ENCODE measurements at regions not wholly inside any gene's neighbourhood (a gene's known extent, or its start where the extent isn't known, plus 50 kb on each side); places are given as distances from the start of the nearest gene placed in this dataset.
"Not testable (repeated sequence)": the region's sequence is repeated elsewhere in the genome, so short reads cannot be mapped to it uniquely, and the experiment has no call there.

DNA sequence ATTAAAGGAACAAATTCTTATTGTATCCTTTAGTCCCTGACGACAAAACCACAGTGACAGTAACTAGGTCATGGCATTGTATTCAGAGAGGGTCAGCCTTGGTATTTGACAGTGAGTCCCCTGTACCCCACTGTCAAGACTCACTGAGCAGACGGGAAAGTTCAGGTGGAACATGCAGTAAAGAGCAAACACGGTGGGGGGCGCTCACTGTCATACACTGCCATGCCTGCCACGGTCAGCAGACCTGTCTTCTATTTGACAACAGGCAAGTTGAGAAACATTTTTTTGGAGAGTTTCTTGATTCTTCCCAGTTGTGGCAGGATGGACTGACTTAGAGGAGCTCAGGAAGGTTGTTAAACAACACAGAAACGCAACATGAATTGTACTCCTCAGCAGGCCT is 681.6 kb downstream of the KCNJ18 start:
- TF ChIP-seq, protein P1, sequence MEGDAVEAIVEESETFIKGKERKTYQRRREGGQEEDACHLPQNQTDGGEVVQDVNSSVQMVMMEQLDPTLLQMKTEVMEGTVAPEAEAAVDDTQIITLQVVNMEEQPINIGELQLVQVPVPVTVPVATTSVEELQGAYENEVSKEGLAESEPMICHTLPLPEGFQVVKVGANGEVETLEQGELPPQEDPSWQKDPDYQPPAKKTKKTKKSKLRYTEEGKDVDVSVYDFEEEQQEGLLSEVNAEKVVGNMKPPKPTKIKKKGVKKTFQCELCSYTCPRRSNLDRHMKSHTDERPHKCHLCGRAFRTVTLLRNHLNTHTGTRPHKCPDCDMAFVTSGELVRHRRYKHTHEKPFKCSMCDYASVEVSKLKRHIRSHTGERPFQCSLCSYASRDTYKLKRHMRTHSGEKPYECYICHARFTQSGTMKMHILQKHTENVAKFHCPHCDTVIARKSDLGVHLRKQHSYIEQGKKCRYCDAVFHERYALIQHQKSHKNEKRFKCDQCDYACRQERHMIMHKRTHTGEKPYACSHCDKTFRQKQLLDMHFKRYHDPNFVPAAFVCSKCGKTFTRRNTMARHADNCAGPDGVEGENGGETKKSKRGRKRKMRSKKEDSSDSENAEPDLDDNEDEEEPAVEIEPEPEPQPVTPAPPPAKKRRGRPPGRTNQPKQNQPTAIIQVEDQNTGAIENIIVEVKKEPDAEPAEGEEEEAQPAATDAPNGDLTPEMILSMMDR (conservative IDR thresholded peaks at IDR 0.05; ENCODE audit: low read depth, low read length), result no peak
- H3K4me3 ChIP-seq (ENCODE audit: low read length), result no peak overlapping the region
- DNase-seq (ENCODE audit: low read depth), result no peak

DNA sequence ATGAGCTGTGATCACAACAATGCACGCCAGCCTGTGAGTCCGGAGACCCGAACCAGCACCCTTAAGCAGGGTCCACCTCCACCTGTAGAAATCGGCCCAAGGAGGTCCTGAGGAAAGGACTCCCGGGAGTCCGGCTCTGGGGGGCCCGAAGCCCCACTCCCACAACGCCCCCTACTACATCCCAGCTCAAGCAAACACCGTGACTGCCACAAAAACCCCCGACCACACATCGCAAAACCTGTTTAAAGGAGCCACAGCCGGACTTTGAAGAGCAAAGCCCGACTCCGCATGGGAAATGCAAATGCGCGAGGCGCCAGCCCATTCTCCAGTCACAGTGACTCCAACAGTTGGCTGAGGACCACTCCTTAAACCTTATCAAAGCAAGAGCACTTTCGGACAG is 682.4 kb downstream of the KCNJ18 start:
- no peak overlapping the region for H3K4me3 ChIP-seq (ENCODE audit: low read length)
- TF ChIP-seq, protein P1 (conservative IDR thresholded peaks at IDR 0.05; ENCODE audit: low read depth, low read length), result no peak
- no peak for DNase-seq (ENCODE audit: low read depth)

DNA sequence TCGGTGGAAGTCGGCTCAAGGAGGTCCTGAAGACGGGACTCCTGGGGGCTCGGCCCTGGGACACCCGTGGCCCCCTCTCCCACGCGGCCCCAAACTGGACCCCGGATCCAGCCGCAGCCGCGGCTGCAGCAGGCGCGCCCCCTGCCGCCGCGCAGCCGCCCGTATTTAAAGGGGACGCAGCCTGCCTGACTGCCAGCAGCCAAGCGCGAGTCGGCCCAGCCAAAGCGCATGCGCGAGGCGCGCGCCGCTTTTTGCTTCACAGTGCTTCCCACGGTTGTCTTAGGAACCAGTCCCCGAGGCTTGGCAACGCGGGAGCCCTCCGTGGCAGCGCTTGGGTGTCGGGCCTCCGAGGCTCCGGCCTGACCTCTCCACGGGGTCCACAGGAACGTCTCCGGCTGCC is 684.4 kb downstream of the KCNJ18 start:
- H3K4me3 ChIP-seq (ENCODE audit: low read length); DNase-seq (ENCODE audit: low read depth): not testable (repeated sequence)

- DNase-seq (ENCODE audit: low read depth); H3K4me3 ChIP-seq (ENCODE audit: low read length): not testable (repeated sequence)
Observed at GRCh38 chr17:22378748-22379147, 686.4 kb downstream of the KCNJ18 start.

- not testable (repeated sequence) for H3K4me3 ChIP-seq (ENCODE audit: low read length); DNase-seq (ENCODE audit: low read depth)
Observed at GRCh38 chr17:22381589-22381988, 689.3 kb downstream of the KCNJ18 start.

- H3K4me3 ChIP-seq (ENCODE audit: low read length); DNase-seq (ENCODE audit: low read depth): not testable (repeated sequence)
Observed at GRCh38 chr17:22383772-22384460, 691.6 kb downstream of the KCNJ18 start.

DNA sequence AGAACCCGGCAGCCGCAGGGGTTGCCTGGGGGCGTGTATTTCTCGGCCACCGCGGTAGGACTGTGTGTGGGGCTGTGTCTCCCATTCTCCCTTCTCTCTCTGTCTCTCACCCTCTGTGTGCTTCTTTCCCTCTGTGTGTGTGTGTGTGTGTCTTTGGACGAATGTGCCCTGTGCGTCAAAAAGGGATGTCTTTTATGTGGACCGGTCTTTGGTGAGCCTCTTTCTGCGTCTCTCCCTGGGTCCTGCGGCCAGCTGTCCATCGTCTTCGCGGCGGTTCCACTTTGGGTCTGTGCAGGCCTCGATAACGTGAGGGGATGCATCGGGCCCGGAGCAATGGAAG is 692.1 kb downstream of the KCNJ18 start:
- not testable (repeated sequence) for H3K4me3 ChIP-seq (ENCODE audit: low read length); DNase-seq (ENCODE audit: low read depth)

- H3K4me3 ChIP-seq (ENCODE audit: low read length); DNase-seq (ENCODE audit: low read depth): not testable (repeated sequence)
Observed at GRCh38 chr17:22398446-22398845, 706.1 kb downstream of the KCNJ18 start.

GRCh38 chr17:22399037-22399436 is 706.7 kb downstream of the KCNJ18 start:
- H3K4me3 ChIP-seq (ENCODE audit: low read length); DNase-seq (ENCODE audit: low read depth): not testable (repeated sequence)

- H3K4me3 ChIP-seq (ENCODE audit: low read length); DNase-seq (ENCODE audit: low read depth): not testable (repeated sequence)
Observed at GRCh38 chr17:22405080-22405479, 712.8 kb downstream of the KCNJ18 start.

- TF ChIP-seq, protein P1 (conservative IDR thresholded peaks at IDR 0.05; ENCODE audit: low read depth, low read length), result no peak
- H3K4me3 ChIP-seq (ENCODE audit: low read length), result no peak overlapping the region
- DNase-seq (ENCODE audit: low read depth), result no peak
Observed at GRCh38 chr17:22409160-22409751, 716.9 kb downstream of the KCNJ18 start.

DNA sequence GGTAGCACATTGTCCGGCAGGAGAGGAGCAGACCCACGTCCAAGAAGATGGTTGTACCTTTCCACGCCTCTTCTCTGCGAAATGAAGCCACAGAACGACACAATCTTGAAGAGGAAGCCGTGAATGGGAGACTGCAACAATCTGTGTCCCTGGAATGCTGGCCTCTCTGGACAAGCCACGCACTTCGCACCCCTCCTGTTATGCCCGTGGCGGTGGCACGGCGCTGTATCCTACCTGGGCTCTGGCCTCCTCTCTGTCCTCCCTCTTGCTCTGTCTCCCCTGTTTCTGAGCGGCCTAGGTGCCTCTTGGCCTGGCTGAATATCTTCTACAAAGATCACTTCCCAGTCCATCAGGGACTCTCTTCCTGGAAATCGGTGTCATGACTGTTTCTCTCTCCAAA is 717.8 kb downstream of the KCNJ18 start:
- DNase-seq (ENCODE audit: low read depth), result no peak
- no peak overlapping the region for H3K4me3 ChIP-seq (ENCODE audit: low read length)
- TF ChIP-seq, protein P1 (conservative IDR thresholded peaks at IDR 0.05; ENCODE audit: low read depth, low read length), result no peak

Measured in retinal pigment epithelial cell (primary cell).